Psoas muscle (tissue), 7 donors: ENCODE measurements at regions not wholly inside any gene's neighbourhood (a gene's known extent, or its start where the extent isn't known, plus 50 kb on each side); places are given as distances from the start of the nearest gene placed in this dataset.
A peak's percentile ranks its signal among the peaks of the same experiment; 100 is the strongest.

Experiments
- ATAC-seq, 4 donors: fragments of 200-7000 bp; cut with Tn5 transposase; one replicate each; pipeline ENCODE4 v1.9.1; 2020; ENCODE audit warnings: moderate library complexity in 3 of 4, mild to moderate bottlenecking in 2 of 4
- DNase-seq, 2 donors: peaks; one replicate each; pipeline ENCODE4 v3.0.0-alpha.2; 2020
- H3K27ac ChIP-seq: fragments of 200-600 bp; one replicate; pipeline ENCODE4 v1.8.0; 2022
- H3K27me3 ChIP-seq, 3 donors: fragments of 200-600 bp in 1 of 3; one replicate each; pipeline versions ENCODE4 v1.6.1 to v1.8.0; 2013 to 2022; ENCODE audit warnings: low read length in 2 of 3, mild to moderate bottlenecking in 2 of 3, moderate library complexity in 1 of 3; ENCODE audit not compliant: insufficient read depth in 3 of 3
- H3K36me3 ChIP-seq, 2 donors: fragments of 200-600 bp in 1 of 2; one replicate each; pipeline versions ENCODE4 v1.6.1 to v1.8.0; 2013 to 2022; ENCODE audit warnings: low read depth in 1 of 2, mild to moderate bottlenecking in 1 of 2, moderate library complexity in 1 of 2; ENCODE audit not compliant: insufficient read depth in 1 of 2
- H3K4me1 ChIP-seq: fragments of 200-600 bp; one replicate; pipeline ENCODE4 v1.8.0; 2022
- H3K4me3 ChIP-seq: fragments of 200-600 bp; one replicate; pipeline ENCODE4 v1.8.0; 2022; ENCODE audit warnings: mild to moderate bottlenecking
- H3K9me3 ChIP-seq: fragments of 200-600 bp; one replicate; pipeline ENCODE4 v1.8.0; 2022
- WGBS, 3 donors: extraction: QIAGEN DNeasy Blood & Tissue Kit; methylation state at CpG; one replicate each; pipeline versions ENCODE4 v1.1.6 to v1.1.7; 2013; 5-methylcytosine and 5-hydroxymethylcytosine counted together
- intact Hi-C, 2 donors: fragments of 100-400 bp; cut with DNase I; formaldehyde crosslinking; loops; one replicate each; pipeline versions ENCODE4 v1.11.0 to v1.14.2; 2022
- TF ChIP-seq, protein P1 (sequence below): fragments of 200-600 bp; IDR thresholded peaks from one replicate; pipeline ENCODE4 v1.8.0; 2022; ENCODE audit warnings: antibody characterized with exemption
- donor health status: healthy with polysubstance abuse.
- donor health status: DM: no; HTN: no; CAD: no; lungs with moderate emphysema.
- donor health status: Bipolar disorder and iron deficiency.
- donor health status: healthy.
- donor health status: DM: yes; HTN: yes; CAD: no.
- donor health status: DM: no; HTN: no; CAD: no.
- donor health status: DM: yes; HTN: yes; CAD: no.

DNA sequence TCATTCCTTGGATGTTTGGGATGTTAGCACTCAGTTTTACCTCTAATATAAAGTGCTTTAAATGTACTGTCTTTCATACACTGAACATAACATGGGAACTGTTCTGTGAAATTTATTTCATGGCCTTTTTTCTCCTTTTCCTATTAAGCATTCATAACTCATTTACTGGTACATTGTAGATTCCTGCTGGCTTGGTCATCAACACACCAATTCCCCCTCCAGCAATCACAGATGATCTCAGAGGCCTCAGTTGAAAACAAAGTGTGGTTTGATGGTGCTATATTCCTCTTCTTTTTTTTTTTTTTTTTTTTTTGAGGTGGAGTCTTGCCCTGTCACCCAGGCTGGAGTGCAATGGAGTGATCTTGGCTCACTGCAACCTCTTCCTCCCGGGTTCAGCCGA lies 61.9 kb upstream of the FAM47B start:
- TF ChIP-seq, protein P1, sequence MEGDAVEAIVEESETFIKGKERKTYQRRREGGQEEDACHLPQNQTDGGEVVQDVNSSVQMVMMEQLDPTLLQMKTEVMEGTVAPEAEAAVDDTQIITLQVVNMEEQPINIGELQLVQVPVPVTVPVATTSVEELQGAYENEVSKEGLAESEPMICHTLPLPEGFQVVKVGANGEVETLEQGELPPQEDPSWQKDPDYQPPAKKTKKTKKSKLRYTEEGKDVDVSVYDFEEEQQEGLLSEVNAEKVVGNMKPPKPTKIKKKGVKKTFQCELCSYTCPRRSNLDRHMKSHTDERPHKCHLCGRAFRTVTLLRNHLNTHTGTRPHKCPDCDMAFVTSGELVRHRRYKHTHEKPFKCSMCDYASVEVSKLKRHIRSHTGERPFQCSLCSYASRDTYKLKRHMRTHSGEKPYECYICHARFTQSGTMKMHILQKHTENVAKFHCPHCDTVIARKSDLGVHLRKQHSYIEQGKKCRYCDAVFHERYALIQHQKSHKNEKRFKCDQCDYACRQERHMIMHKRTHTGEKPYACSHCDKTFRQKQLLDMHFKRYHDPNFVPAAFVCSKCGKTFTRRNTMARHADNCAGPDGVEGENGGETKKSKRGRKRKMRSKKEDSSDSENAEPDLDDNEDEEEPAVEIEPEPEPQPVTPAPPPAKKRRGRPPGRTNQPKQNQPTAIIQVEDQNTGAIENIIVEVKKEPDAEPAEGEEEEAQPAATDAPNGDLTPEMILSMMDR = no peak
- DNase-seq (no peak), ATAC-seq (no peak)
- intact Hi-C loops = no loop called here
- no peaks in the 10 kb centered on the region for H3K9me3 ChIP-seq
- H3K4me1 ChIP-seq = peaks cover 5% of the 10 kb centered on the region
- H3K27ac ChIP-seq = no peak overlapping the region
- WGBS, 3 donors = 44 to 75% (median 70%) methylated on average over 2 of the region's 2 CpGs
- H3K4me3 ChIP-seq = no peak overlapping the region
- H3K36me3 ChIP-seq = no peaks in the 10 kb centered on the region
- H3K27me3 ChIP-seq = no peaks in the 10 kb centered on the region

GRCh38 chrX:34881671-34882070 lies 60.9 kb upstream of the FAM47B start:
- no peaks in the 10 kb centered on the region for H3K36me3 ChIP-seq
- no peak overlapping the region for H3K27ac ChIP-seq
- DNase-seq (no peak), ATAC-seq (no peak)
- 88 to 93% (median 92%) methylated on average over 5 of the region's 5 CpGs for WGBS, 3 donors
- H3K9me3 ChIP-seq = no peaks in the 10 kb centered on the region
- H3K27me3 ChIP-seq = no peaks in the 10 kb centered on the region
- TF ChIP-seq, protein P1 = no peak
- intact Hi-C loops = no loop called here
- H3K4me3 ChIP-seq = no peak overlapping the region
- peaks cover 5% of the 10 kb centered on the region for H3K4me1 ChIP-seq

DNA sequence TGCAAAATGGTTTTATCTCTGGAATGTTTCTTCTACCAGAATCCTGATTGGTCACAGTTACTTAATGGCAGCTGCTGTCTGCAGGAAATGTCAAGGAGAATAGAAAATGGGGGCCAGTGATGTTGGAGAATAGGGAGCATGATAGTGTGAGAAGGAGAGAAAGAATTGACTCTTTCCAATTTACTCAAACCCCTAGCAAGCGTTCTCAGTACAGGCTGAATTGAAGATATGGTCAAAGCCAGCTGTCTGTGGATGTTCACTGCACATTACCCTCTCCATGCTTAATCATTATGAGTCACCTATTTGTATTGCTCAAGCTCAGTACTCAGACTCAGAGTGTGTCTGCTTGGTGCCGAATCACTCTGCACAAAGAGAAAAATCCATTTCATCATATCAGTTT lies 57.8 kb upstream of the FAM47B start:
- H3K4me1 ChIP-seq = no peaks in the 10 kb centered on the region
- no peaks in the 10 kb centered on the region for H3K36me3 ChIP-seq
- no peak overlapping the region for H3K4me3 ChIP-seq
- intact Hi-C loops = no loop called here
- ATAC-seq = peak; percentile 83 to 97 (median 90)
- 28 to 49% (median 40%) methylated on average over 2 of the region's 2 CpGs for WGBS, 3 donors
- DNase-seq = no peak
- H3K27ac ChIP-seq = no peak overlapping the region
- no peaks in the 10 kb centered on the region for H3K27me3 ChIP-seq
- TF ChIP-seq, protein P1 = no peak
- no peaks in the 10 kb centered on the region for H3K9me3 ChIP-seq

DNA sequence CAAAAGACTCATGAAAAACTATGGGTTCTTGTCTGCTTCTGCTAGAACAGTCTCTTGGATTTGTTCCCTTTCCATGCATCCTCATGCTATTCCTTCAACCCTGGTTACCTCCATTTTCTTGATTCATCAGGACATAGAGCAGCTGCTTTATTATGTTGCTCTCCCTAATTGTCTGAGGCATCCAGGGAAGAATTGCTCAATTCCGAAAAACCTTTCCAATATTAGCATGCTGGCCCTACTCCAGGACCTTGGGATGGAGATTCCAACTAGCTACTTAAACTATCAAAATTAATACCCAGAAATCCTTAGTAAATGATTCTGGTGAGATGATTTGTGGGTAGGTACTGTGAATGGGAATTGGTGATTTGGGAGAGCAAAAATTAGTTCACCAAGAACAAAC lies 56.6 kb upstream of the FAM47B start:
- no peaks in the 10 kb centered on the region for H3K36me3 ChIP-seq
- H3K9me3 ChIP-seq = no peaks in the 10 kb centered on the region
- WGBS, 3 donors = 38 to 57% (median 52%) methylated on average over 1 of the region's 1 CpG
- H3K27me3 ChIP-seq = no peaks in the 10 kb centered on the region
- H3K4me1 ChIP-seq = no peaks in the 10 kb centered on the region
- ATAC-seq = no peak
- TF ChIP-seq, protein P1 = no peak
- H3K27ac ChIP-seq = no peak overlapping the region
- DNase-seq = no peak
- intact Hi-C loops = no loop called here
- H3K4me3 ChIP-seq = no peak overlapping the region

- Histone ChIP-seq H3K9me3 (no peaks in the 10 kb centered on the region), H3K27ac (no peak overlapping the region), H3K27me3 (peaks cover 0 to 7% (median 0%) of the 10 kb centered on the region in 3 donors), H3K36me3 (no peaks in the 10 kb centered on the region), H3K4me1 (no peaks in the 10 kb centered on the region), H3K4me3 (no peak overlapping the region)
- no peak for DNase-seq
- ATAC-seq = no peak
- 52 to 70% (median 64%) methylated on average over 3 of the region's 3 CpGs for WGBS, 3 donors
- intact Hi-C loops = no loop called here
- TF ChIP-seq, protein P1 = no peak
Observed at GRCh38 chrX:34891391-34891790, 51.2 kb upstream of the FAM47B start.
